Upper lobe of left lung (tissue), 6 donors: ENCODE measurements at regions not wholly inside any gene's neighbourhood (a gene's known extent, or its start where the extent isn't known, plus 50 kb on each side); places are given as distances from the start of the nearest gene placed in this dataset.

Source experiments
- ATAC-seq, 2 donors: fragments of 200-7000 bp; cut with Tn5 transposase; one replicate each; pipeline ENCODE4 v1.9.1; 2022; ENCODE audit warnings: mild to moderate bottlenecking in 2 of 2, moderate library complexity in 2 of 2; ENCODE audit not compliant: low FRiP score in 2 of 2
- DNase-seq, 2 donors: peaks; one replicate each; pipeline ENCODE4 v3.0.0-alpha.2; 2019 to 2020
- H3K27ac ChIP-seq, 4 donors: fragments of 200-600 bp; sonication (generic); one replicate each; pipeline ENCODE4 v1.5.1; 2016 to 2019
- H3K27me3 ChIP-seq, 4 donors: fragments of 200-600 bp; sonication (generic); one replicate each; pipeline ENCODE4 v1.5.1; 2017 to 2019
- H3K36me3 ChIP-seq, 4 donors: fragments of 200-600 bp; sonication (generic); one replicate each; pipeline ENCODE4 v1.5.1; 2016 to 2019
- H3K4me1 ChIP-seq, 4 donors: fragments of 200-600 bp; sonication (generic); one replicate each; pipeline ENCODE4 v1.5.1; 2018 to 2019
- H3K4me3 ChIP-seq, 4 donors: fragments of 200-600 bp; sonication (generic); one replicate each; pipeline ENCODE4 v1.5.1; 2017 to 2019; ENCODE audit warnings: mild to moderate bottlenecking in 2 of 4, moderate library complexity in 1 of 4
- H3K9me3 ChIP-seq, 4 donors: fragments of 200-600 bp; sonication (generic); one replicate each; pipeline ENCODE4 v1.5.1; 2018 to 2019
- EP300 ChIP-seq, 4 donors: sonication (generic); formaldehyde crosslinking; IDR thresholded peaks; one replicate each; pipeline ENCODE4 v1.5.1; 2017; ENCODE audit warnings: antibody characterized with exemption in 4 of 4, control low read depth in 2 of 4
- POLR2A ChIP-seq, 4 donors: fragments of 450-650 bp; IDR thresholded peaks; one replicate each; pipeline ENCODE4 v1.5.1; 2016 to 2017; ENCODE audit warnings: antibody characterized with exemption in 4 of 4, mild to moderate bottlenecking in 2 of 4
- POLR2AphosphoS5 ChIP-seq, 2 donors: sonication (generic); formaldehyde crosslinking; IDR thresholded peaks; one replicate each; pipeline ENCODE4 v1.5.1; 2017; ENCODE audit warnings: antibody characterized with exemption in 2 of 2
- whole genome bisulfite sequencing, 2 donors: methylation state at CpG; one replicate each; pipeline ENCODE4 v1.1.5; 2017 to 2018; 5-methylcytosine and 5-hydroxymethylcytosine counted together
- TF ChIP-seq, protein P1 (sequence below), 6 experiments: fragments of 450-650 bp in 4 of 6; fragments of 200-600 bp in 2 of 6; sonication (generic) in 2 of 6; IDR thresholded peaks; one replicate each; pipeline ENCODE4 v1.5.1; 2016 to 2019; ENCODE audit warnings: antibody characterized with exemption in 6 of 6
- donor health status: DM: no; HTN: no; CAD: no; lungs with moderate emphysema.
- donor health status: DM: no; HTN: yes; CAD: no; lungs with severe emphysema.

GRCh38 chr10:89852872-89853271 lies 151.5 kb downstream of the KIF20B start:
- TF ChIP-seq POLR2A (IDR thresholded peaks at IDR 0.05) (no peak), POLR2AphosphoS5 (IDR thresholded peaks at IDR 0.05) (no peak)
- TF ChIP-seq, protein P1, sequence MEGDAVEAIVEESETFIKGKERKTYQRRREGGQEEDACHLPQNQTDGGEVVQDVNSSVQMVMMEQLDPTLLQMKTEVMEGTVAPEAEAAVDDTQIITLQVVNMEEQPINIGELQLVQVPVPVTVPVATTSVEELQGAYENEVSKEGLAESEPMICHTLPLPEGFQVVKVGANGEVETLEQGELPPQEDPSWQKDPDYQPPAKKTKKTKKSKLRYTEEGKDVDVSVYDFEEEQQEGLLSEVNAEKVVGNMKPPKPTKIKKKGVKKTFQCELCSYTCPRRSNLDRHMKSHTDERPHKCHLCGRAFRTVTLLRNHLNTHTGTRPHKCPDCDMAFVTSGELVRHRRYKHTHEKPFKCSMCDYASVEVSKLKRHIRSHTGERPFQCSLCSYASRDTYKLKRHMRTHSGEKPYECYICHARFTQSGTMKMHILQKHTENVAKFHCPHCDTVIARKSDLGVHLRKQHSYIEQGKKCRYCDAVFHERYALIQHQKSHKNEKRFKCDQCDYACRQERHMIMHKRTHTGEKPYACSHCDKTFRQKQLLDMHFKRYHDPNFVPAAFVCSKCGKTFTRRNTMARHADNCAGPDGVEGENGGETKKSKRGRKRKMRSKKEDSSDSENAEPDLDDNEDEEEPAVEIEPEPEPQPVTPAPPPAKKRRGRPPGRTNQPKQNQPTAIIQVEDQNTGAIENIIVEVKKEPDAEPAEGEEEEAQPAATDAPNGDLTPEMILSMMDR (IDR thresholded peaks at IDR 0.05), result no peak
- no peak for ATAC-seq
- Histone ChIP-seq H3K27ac (no peak overlapping the region), H3K27me3 (no peaks in the 10 kb centered on the region), H3K4me3 (no peak overlapping the region), H3K4me1 (no peaks in the 10 kb centered on the region), H3K9me3 (no peaks in the 10 kb centered on the region), H3K36me3 (no peaks in the 10 kb centered on the region)
- no peak for DNase-seq
- whole genome bisulfite sequencing, 2 donors, result 83 to 91% methylated on average over 5 of the region's 5 CpGs

DNA sequence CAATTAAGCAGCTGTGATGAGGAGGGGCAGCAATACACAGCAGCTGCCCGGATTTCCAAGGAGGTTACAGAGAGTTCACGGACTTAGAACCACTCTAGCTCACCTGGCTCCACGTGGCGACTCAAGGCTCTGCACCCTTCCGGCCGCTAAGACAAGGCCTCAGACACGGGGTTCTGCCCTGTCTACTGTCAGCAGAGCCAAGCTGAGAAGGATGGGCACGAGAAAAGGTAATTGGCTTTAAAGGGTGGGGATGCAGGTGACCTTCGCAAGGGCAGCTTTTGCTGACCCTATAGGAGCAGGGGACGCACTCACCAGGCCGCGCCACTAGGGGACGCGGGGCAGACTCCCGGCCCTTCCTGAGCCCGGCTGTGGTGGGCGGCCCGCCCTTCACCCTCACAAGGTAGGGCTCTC lies 152.4 kb downstream of the KIF20B start:
- TF ChIP-seq POLR2AphosphoS5 (IDR thresholded peaks at IDR 0.05) (no peak), EP300 (IDR thresholded peaks at IDR 0.05) (no peak), POLR2A (IDR thresholded peaks at IDR 0.05) (no peak)
- TF ChIP-seq, protein P1 (IDR thresholded peaks at IDR 0.05), result no peak
- 84 to 87% methylated on average over 13 to 18 of the region's 18 CpGs for WGBS, 2 donors
- DNase-seq (peak in 1 of 2 donors; percentile 74), ATAC-seq (peak; percentile 17 to 41)
- H3K36me3 ChIP-seq, result no peaks in the 10 kb centered on the region
- H3K27me3 ChIP-seq, result no peaks in the 10 kb centered on the region
- no peaks in the 10 kb centered on the region for H3K9me3 ChIP-seq
- no peak overlapping the region for H3K27ac ChIP-seq
- no peaks in the 10 kb centered on the region for H3K4me1 ChIP-seq
- no peak overlapping the region for H3K4me3 ChIP-seq

GRCh38 chr10:89857431-89858042 lies 156.1 kb downstream of the KIF20B start:
- 40 to 69% methylated on average over 1 of the region's 1 CpG for WGBS, 2 donors
- H3K4me1 ChIP-seq, result peaks cover 0 to 10% (median 3%) of the 10 kb centered on the region in 4 donors
- DNase-seq, result no peak
- no peaks in the 10 kb centered on the region for H3K9me3 ChIP-seq
- H3K36me3 ChIP-seq, result no peaks in the 10 kb centered on the region
- H3K27me3 ChIP-seq, result no peaks in the 10 kb centered on the region
- H3K27ac ChIP-seq, result no peak overlapping the region
- no peak overlapping the region for H3K4me3 ChIP-seq
- no peak for ATAC-seq
- no peak for TF ChIP-seq POLR2AphosphoS5 (IDR thresholded peaks at IDR 0.05)
- TF ChIP-seq POLR2A (IDR thresholded peaks at IDR 0.05), result no peak
- TF ChIP-seq, protein P1 (IDR thresholded peaks at IDR 0.05), result no peak
- TF ChIP-seq EP300 (IDR thresholded peaks at IDR 0.05), result no peak

- peaks cover 0 to 10% (median 3%) of the 10 kb centered on the region in 4 donors for H3K4me1 ChIP-seq
- H3K36me3 ChIP-seq, result no peaks in the 10 kb centered on the region
- TF ChIP-seq, protein P1 (IDR thresholded peaks at IDR 0.05), result no peak
- TF ChIP-seq POLR2A (IDR thresholded peaks at IDR 0.05) (no peak), POLR2AphosphoS5 (IDR thresholded peaks at IDR 0.05) (no peak), EP300 (IDR thresholded peaks at IDR 0.05) (no peak)
- peak overlapping the region in 1 of 4 donors; percentile 35 for H3K27ac ChIP-seq
- no peak for DNase-seq
- peak overlapping the region in 2 of 4 donors; percentile 19 to 29 for H3K4me3 ChIP-seq
- H3K9me3 ChIP-seq, result no peaks in the 10 kb centered on the region
- ATAC-seq, result no peak
- H3K27me3 ChIP-seq, result no peaks in the 10 kb centered on the region
Observed at GRCh38 chr10:89861199-89861573, 159.8 kb downstream of the KIF20B start.
